GM12878 (cell line): ENCODE measurements at regions not wholly inside any gene's neighbourhood (a gene's known extent, or its start where the extent isn't known, plus 50 kb on each side); places are given as distances from the start of the nearest gene placed in this dataset.

Experiments used
- ATAC-seq: fragments of 200-7000 bp; cut with Tn5 transposase; 3 replicates; pipeline ENCODE4 v1.9.1; 2020; ENCODE audit warnings: mild to moderate bottlenecking, moderate library complexity
- BruUV-seq: library from RNA; stranded (reverse); fragments of 400-500 nt; replicated peaks from 2 replicates; lab custom pipeline; 2021; lab: Mats Ljungman, UMichigan
- CTCF ChIA-PET: fragments of 300-600 bp; sonication (Branson Sonifier 250); formaldehyde crosslinking; extraction: SDS; loops from one replicate; lab custom pipeline; 2021; ENCODE audit warnings: inconsistent platforms; lab: Yijun Ruan, JAX
- POLR2A ChIA-PET: fragments of 350-600 bp; formaldehyde crosslinking; extraction: SDS; loops from one replicate; lab custom pipeline; 2021; ENCODE audit warnings: inconsistent platforms; lab: Charles Lee
- RAD21 ChIA-PET: fragments of 300-600 bp; sonication (Branson Sonifier 250); formaldehyde crosslinking; loops from one replicate; lab custom pipeline; 2023; ENCODE audit warnings: antibody characterized with exemption; ENCODE audit not compliant: unreplicated experiment; lab: Charles Lee
- SMC1A ChIA-PET: fragments of 300-600 bp; sonication (Branson Sonifier 250); formaldehyde crosslinking; loops from one replicate; lab custom pipeline; 2023; ENCODE audit not compliant: unreplicated experiment, uncharacterized antibody; lab: Charles Lee
- DNase-seq: peaks from one replicate; pipeline ENCODE4 v3.0.0-alpha.2; 2011; ENCODE audit warnings: low read depth, low spot score
- FAIRE-seq: peaks from 3 replicates; lab custom pipeline; 2011; peaks lifted over from hg19 to GRCh38; lab: Jason Lieb, UNC
- H2AFZ ChIP-seq: 2 replicates; pipeline ENCODE4 v1.6.0; 2011; ENCODE audit warnings: low read depth, low read length, control low read depth; ENCODE audit not compliant: control insufficient read depth
- H3K27ac ChIP-seq: 2 replicates; pipeline ENCODE4 v1.5.1; 2011; ENCODE audit warnings: control low read depth; ENCODE audit not compliant: control insufficient read depth, insufficient read depth
- H3K27me3 ChIP-seq, 2 experiments: replicated peaks in 1 of 2; 2 replicates each; pipeline versions ENCODE4 v1.6.0 to v1.6.1; 2011; ENCODE audit warnings: low read length in 1 of 2; ENCODE audit not compliant: control insufficient read depth in 2 of 2, insufficient read depth in 2 of 2
- H3K36me3 ChIP-seq, 2 experiments: 2 replicates each; pipeline ENCODE4 v1.5.1; 2011; ENCODE audit warnings: low read length in 1 of 2; ENCODE audit not compliant: control insufficient read depth in 2 of 2, insufficient read depth in 2 of 2
- H3K4me1 ChIP-seq: 2 replicates; pipeline ENCODE4 v1.6.1; 2011; ENCODE audit warnings: mild to moderate bottlenecking, low read length, moderate library complexity, mixed read lengths; ENCODE audit not compliant: control insufficient read depth, insufficient read depth
- H3K4me2 ChIP-seq: 2 replicates; pipeline ENCODE4 v1.6.0; 2011; ENCODE audit warnings: control low read depth; ENCODE audit not compliant: control insufficient read depth, insufficient read depth
- H3K4me3 ChIP-seq: fragments of 200-600 bp; sonication (generic); 2 replicates; pipeline ENCODE4 v1.5.1; 2016
- H3K79me2 ChIP-seq: 2 replicates; pipeline ENCODE4 v1.6.0; 2011; ENCODE audit warnings: low read length; ENCODE audit not compliant: control insufficient read depth, insufficient read depth
- H3K9ac ChIP-seq: 2 replicates; pipeline ENCODE4 v1.8.0; 2011; ENCODE audit warnings: low read length, control low read depth, mixed read lengths; ENCODE audit not compliant: control insufficient read depth, insufficient read depth
- H3K9me3 ChIP-seq: replicated peaks from 3 replicates; pipeline ENCODE4 v1.5.1; 2011; ENCODE audit warnings: mild to moderate bottlenecking, low read length; ENCODE audit not compliant: control insufficient read depth, insufficient read depth
- H4K20me1 ChIP-seq: 2 replicates; pipeline ENCODE4 v1.6.0; 2011; ENCODE audit not compliant: control insufficient read depth, insufficient read depth
- BCL11A ChIP-seq: IDR thresholded peaks from 2 replicates; pipeline ENCODE4 v1.6.1; 2011; ENCODE audit warnings: low read depth, low read length
- BRCA1 ChIP-seq: IDR thresholded peaks from 2 replicates; pipeline ENCODE4 v1.6.1; 2011; ENCODE audit warnings: low read depth, low read length, improper control_type of control experiment
- CBX5 ChIP-seq: sonication (generic); IDR thresholded peaks from 2 replicates; pipeline ENCODE4 v1.6.1; 2016; ENCODE audit warnings: low read depth, moderate library complexity, mild to moderate bottlenecking, inconsistent platforms
- ESRRA ChIP-seq: IDR thresholded peaks from 2 replicates; pipeline ENCODE4 v1.6.1; 2012; ENCODE audit warnings: mild to moderate bottlenecking, low read length, improper control_type of control experiment
- IRF4 ChIP-seq: IDR thresholded peaks from 2 replicates; pipeline ENCODE4 v1.6.1; 2011; ENCODE audit warnings: low read depth, low read length
- IRF5 ChIP-seq: fragments of 450-650 bp; IDR thresholded peaks from 2 replicates; pipeline ENCODE4 v1.6.1; 2017; ENCODE audit warnings: borderline replicate concordance
- MYC ChIP-seq: IDR thresholded peaks from 2 replicates; pipeline ENCODE4 v1.6.1; 2011; ENCODE audit warnings: mild to moderate bottlenecking, low read length, moderate library complexity, inconsistent platforms; ENCODE audit not compliant: insufficient read depth, insufficient replicate concordance, insufficient read length, severe bottlenecking
- PAX8 ChIP-seq: fragments of 450-650 bp; IDR thresholded peaks from 2 replicates; pipeline ENCODE4 v1.6.1; 2017; ENCODE audit warnings: mild to moderate bottlenecking, moderate library complexity
- SMC3 ChIP-seq: IDR thresholded peaks from 2 replicates; pipeline ENCODE4 v1.6.1; 2011; ENCODE audit warnings: low read length, improper control_type of control experiment, borderline replicate concordance
- YBX1 ChIP-seq: fragments of 450-650 bp; IDR thresholded peaks from 2 replicates; pipeline ENCODE4 v1.6.1; 2016; ENCODE audit warnings: antibody characterized with exemption
- ZNF217 ChIP-seq: fragments of 450-650 bp; IDR thresholded peaks from 2 replicates; pipeline ENCODE4 v1.6.1; 2017; ENCODE audit warnings: antibody characterized with exemption, mild to moderate bottlenecking
- WGBS: methylation state at CpG from one replicate; pipeline ENCODE4 v1.1.6; 2016; ENCODE audit warnings: low lambda C conversion rate; ENCODE audit not compliant: insufficient replicate concordance, insufficient coverage; ENCODE audit errors: missing lambda C conversion rate; 5-methylcytosine and 5-hydroxymethylcytosine counted together
- in situ Hi-C: fragments of 300-500 bp; cut with MboI; formaldehyde crosslinking; loops from 9 replicates; pipeline ENCODE4 v1.14.3; 2018; ENCODE audit warnings: mixed read lengths
- intact Hi-C: fragments of 100-400 bp; cut with micrococcal nuclease; formaldehyde crosslinking; loops from one replicate; pipeline ENCODE4 v1.14.2; 2022; ENCODE audit not compliant: unreplicated experiment

GRCh38 chr18:46366751-46367376 is 262.7 kb downstream of the HAUS1 start:
- intact Hi-C loops (no loop called here), in situ Hi-C loops (no loop called here)
- Histone ChIP-seq H3K9ac (no peak overlapping the region), H3K36me3 (no peaks in the 10 kb centered on the region), H3K4me2 (no peak overlapping the region), H4K20me1 (no peaks in the 10 kb centered on the region), H3K27ac (no peak overlapping the region), H3K27me3 (no peaks in the 10 kb centered on the region), H3K4me3 (no peak overlapping the region), H3K79me2 (no peaks in the 10 kb centered on the region), H3K9me3 (no peaks in the 10 kb centered on the region; the same call in 2 of the 3 replicates), H2AFZ (no peak overlapping the region), H3K4me1 (no peaks in the 10 kb centered on the region)
- ATAC-seq (no peak), FAIRE-seq (no peak), DNase-seq (no peak)
- BruUV-seq = no TSS peak
- no peak for TF ChIP-seq CBX5
- TF ChIP-seq IRF4 = no peak
- TF ChIP-seq SMC3 = no peak
- TF ChIP-seq ESRRA = no peak
- TF ChIP-seq BCL11A = no peak
- no peak for TF ChIP-seq IRF5
- no peak for TF ChIP-seq PAX8
- no peak for TF ChIP-seq MYC
- no peak for TF ChIP-seq YBX1
- TF ChIP-seq BRCA1 = no peak
- TF ChIP-seq ZNF217 = no peak
- WGBS = 27% methylated on average over 8 of the region's 8 CpGs
- ChIA-PET CTCF (no interaction called here), SMC1A (no interaction called here), RAD21 (no interaction called here), POLR2A (no interaction called here)
